OCI-LY1 (cell line): ENCODE measurements at regions not wholly inside any gene's neighbourhood (a gene's known extent, or its start where the extent isn't known, plus 50 kb on each side); places are given as distances from the start of the nearest gene placed in this dataset.

ENCODE experiments used
- H2AFZ ChIP-seq: fragments of 200-600 bp; sonication (generic), shearing (Covaris generic); 2 replicates; pipeline ENCODE4 v1.6.0; 2014; ENCODE audit warnings: antibody characterized with exemption, mild to moderate bottlenecking, low read length
- H3F3A ChIP-seq: fragments of 200-600 bp; sonication (generic), shearing (Covaris generic); 2 replicates; pipeline ENCODE4 v1.6.0; 2014; ENCODE audit warnings: mild to moderate bottlenecking, antibody characterized with exemption, low read length, moderate library complexity; ENCODE audit not compliant: insufficient read depth
- H3K27ac ChIP-seq: fragments of 200-600 bp; sonication (generic); 2 replicates; pipeline ENCODE4 v1.5.1; 2014; ENCODE audit warnings: low read length, mixed run types, mild to moderate bottlenecking, low read depth; ENCODE audit not compliant: poor library complexity, severe bottlenecking
- H3K27me3 ChIP-seq: fragments of 200-600 bp; sonication (generic); 2 replicates; pipeline ENCODE4 v1.6.0; 2014; ENCODE audit warnings: antibody characterized with exemption, mild to moderate bottlenecking, low read length, moderate library complexity; ENCODE audit not compliant: insufficient read depth
- H3K36me3 ChIP-seq: fragments of 200-600 bp; sonication (generic); 2 replicates; pipeline ENCODE4 v1.6.1; 2014; ENCODE audit warnings: mild to moderate bottlenecking, antibody characterized with exemption, low read length, moderate library complexity, mixed read lengths; ENCODE audit not compliant: insufficient read depth
- H3K4me1 ChIP-seq: fragments of 200-600 bp; sonication (generic); 2 replicates; pipeline ENCODE4 v1.5.1; 2014; ENCODE audit warnings: mild to moderate bottlenecking, low read length, moderate library complexity; ENCODE audit not compliant: insufficient read depth, severe bottlenecking
- H3K4me2 ChIP-seq: fragments of 200-600 bp; sonication (generic), shearing (Covaris generic); 2 replicates; pipeline ENCODE4 v1.6.1; 2014; ENCODE audit warnings: low read length
- H3K4me3 ChIP-seq: fragments of 200-600 bp; sonication (generic); 2 replicates; pipeline ENCODE4 v1.5.1; 2014; ENCODE audit warnings: low read length, low read depth, mild to moderate bottlenecking, mixed read lengths; ENCODE audit not compliant: poor library complexity, severe bottlenecking
- H3K79me2 ChIP-seq: fragments of 200-600 bp; shearing (Covaris generic); 2 replicates; pipeline ENCODE4 v1.6.1; 2016; ENCODE audit warnings: mixed run types, low read length, mixed read lengths; ENCODE audit not compliant: insufficient read depth
- H3K9ac ChIP-seq: fragments of 200-600 bp; sonication (generic), shearing (Covaris generic); 2 replicates; pipeline ENCODE4 v1.6.1; 2014; ENCODE audit warnings: mild to moderate bottlenecking, low read length, mixed read lengths
- H3K9me2 ChIP-seq: fragments of 200-600 bp; sonication (generic), shearing (Covaris generic); 2 replicates; pipeline ENCODE4 v1.6.1; 2014; ENCODE audit warnings: low read depth, mild to moderate bottlenecking, low read length, mixed read lengths
- H3K9me3 ChIP-seq: fragments of 200-600 bp; shearing (Covaris generic); 2 replicates; pipeline ENCODE4 v1.6.1; 2014; ENCODE audit warnings: low read length, mixed read lengths
- H4K20me1 ChIP-seq: fragments of 200-600 bp; sonication (generic), shearing (Covaris generic); 2 replicates; pipeline ENCODE4 v1.6.0; 2016; ENCODE audit warnings: mild to moderate bottlenecking, low read length; ENCODE audit not compliant: insufficient read depth
- CTCF ChIP-seq: fragments of 200-600 bp; sonication (generic), shearing (Covaris generic); IDR thresholded peaks from 2 replicates; pipeline ENCODE4 v1.5.1; 2017; ENCODE audit warnings: mild to moderate bottlenecking, antibody characterized with exemption, low read length, moderate library complexity, mixed read lengths
- EZH2 ChIP-seq: fragments of 200-600 bp; sonication (generic), shearing (Covaris generic); IDR thresholded peaks from 2 replicates; pipeline ENCODE4 v1.8.0; 2017; ENCODE audit warnings: borderline replicate concordance, mixed run types, mild to moderate bottlenecking, antibody characterized with exemption, low read length, moderate library complexity, mixed read lengths

GRCh38 chr9:87111010-87111409, 163.7 kb upstream of the GAS1 start:
- H3K9me2 ChIP-seq = no peaks in the 10 kb centered on the region

GRCh38 chr9:87112656-87113055, 165.3 kb upstream of the GAS1 start:
- no peaks in the 10 kb centered on the region for H3K9me3 ChIP-seq
- H4K20me1 ChIP-seq = no peaks in the 10 kb centered on the region
- H3K9ac ChIP-seq = no peak overlapping the region
- no peak overlapping the region for H2AFZ ChIP-seq
- H3F3A ChIP-seq = no peaks in the 10 kb centered on the region
- H3K27me3 ChIP-seq = no peaks in the 10 kb centered on the region
- H3K4me1 ChIP-seq = no peaks in the 10 kb centered on the region
- no peak overlapping the region for H3K4me3 ChIP-seq
- H3K36me3 ChIP-seq = no peaks in the 10 kb centered on the region
- no peak overlapping the region for H3K4me2 ChIP-seq
- TF ChIP-seq CTCF = no peak
- no peak for TF ChIP-seq EZH2
- no peak overlapping the region for H3K27ac ChIP-seq
- no peaks in the 10 kb centered on the region for H3K79me2 ChIP-seq
- no peaks in the 10 kb centered on the region for H3K9me2 ChIP-seq

More at GRCh38 chr9:87111010-87111409, 163.7 kb upstream of the GAS1 start:
- H3F3A ChIP-seq = no peaks in the 10 kb centered on the region
- H3K9ac ChIP-seq = no peak overlapping the region
- no peak overlapping the region for H3K4me3 ChIP-seq
- H4K20me1 ChIP-seq = no peaks in the 10 kb centered on the region
- no peaks in the 10 kb centered on the region for H3K9me3 ChIP-seq
- no peak overlapping the region for H3K4me2 ChIP-seq
- H3K79me2 ChIP-seq = no peaks in the 10 kb centered on the region
- no peaks in the 10 kb centered on the region for H3K36me3 ChIP-seq
- no peak overlapping the region for H2AFZ ChIP-seq
- no peaks in the 10 kb centered on the region for H3K27me3 ChIP-seq
- no peaks in the 10 kb centered on the region for H3K4me1 ChIP-seq
- TF ChIP-seq EZH2 (no peak), CTCF (no peak)
- no peak overlapping the region for H3K27ac ChIP-seq

GRCh38 chr9:87113874-87114273, 166.6 kb upstream of the GAS1 start:
- Histone ChIP-seq H2AFZ (no peak overlapping the region), H4K20me1 (no peaks in the 10 kb centered on the region), H3F3A (no peaks in the 10 kb centered on the region), H3K9me2 (no peaks in the 10 kb centered on the region), H3K9ac (no peak overlapping the region), H3K27ac (no peak overlapping the region), H3K36me3 (no peaks in the 10 kb centered on the region), H3K4me3 (no peak overlapping the region), H3K27me3 (no peaks in the 10 kb centered on the region), H3K9me3 (no peaks in the 10 kb centered on the region), H3K79me2 (no peaks in the 10 kb centered on the region), H3K4me2 (no peak overlapping the region), H3K4me1 (no peaks in the 10 kb centered on the region)
- no peak for TF ChIP-seq EZH2
- no peak for TF ChIP-seq CTCF
